ENCODE measurements at regions not wholly inside any gene's neighbourhood (a gene's known extent, or its start where the extent isn't known, plus 50 kb on each side); places are given as distances from the start of the nearest gene placed in this dataset.

DNA sequence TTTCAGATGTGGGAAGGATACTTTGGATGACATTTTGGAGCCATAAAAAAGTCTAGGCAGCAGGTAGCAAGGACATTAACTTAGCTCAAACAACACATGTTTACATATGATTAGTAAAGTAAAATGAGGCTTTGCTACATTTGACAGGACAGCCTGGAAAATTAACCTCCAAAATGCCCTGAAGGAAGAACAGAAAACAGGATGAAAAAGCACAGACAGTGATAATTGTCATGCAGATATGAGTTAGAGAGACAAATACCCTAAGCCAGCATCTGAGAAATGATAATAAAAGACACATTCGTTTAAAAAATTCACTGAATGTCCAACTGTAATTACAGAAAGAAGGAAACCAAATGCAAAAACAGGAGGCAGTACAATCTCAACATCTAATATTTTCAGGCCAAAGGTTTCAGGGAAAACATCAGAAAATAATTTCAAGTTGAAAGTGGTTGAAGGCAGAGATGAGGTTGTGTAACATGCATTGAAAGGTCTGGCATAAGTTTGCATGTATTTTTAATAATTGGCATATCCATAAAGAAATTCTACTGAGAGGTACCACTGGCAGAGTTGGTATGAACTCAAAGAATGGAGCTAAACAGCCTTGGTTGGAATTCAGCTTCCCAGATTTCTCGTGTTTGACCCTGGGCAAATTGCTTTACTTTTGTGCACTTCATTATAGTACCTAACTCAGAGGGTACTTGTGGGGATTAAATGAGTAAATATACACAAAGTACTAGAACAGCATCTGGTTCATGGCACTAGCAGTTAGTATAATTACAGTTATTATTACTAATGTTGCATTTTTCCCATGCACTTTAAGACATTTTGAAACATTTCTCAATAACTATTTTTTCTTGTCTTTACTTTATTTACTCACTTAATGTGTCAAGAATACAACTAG is 54.4 kb upstream of the MAP9 start:
- no peak for TF ChIP-seq DIDO1 (tag; IDR thresholded peaks at IDR 0.05; ENCODE audit: low read depth)
- no peak for TF ChIP-seq FOXM1 (IDR thresholded peaks at IDR 0.05; ENCODE audit: low read depth)
- TF ChIP-seq FOXM1 (CRISPR knock-in tag; IDR thresholded peaks at IDR 0.05; ENCODE audit: low read depth): no peak
- TF ChIP-seq SMAD1 (IDR thresholded peaks at IDR 0.05; ENCODE audit: low read depth, low read length, partially characterized antibody): no peak
- no peak for TF ChIP-seq TOE1 (IDR thresholded peaks at IDR 0.05; ENCODE audit: borderline replicate concordance)
- TF ChIP-seq TOE1 (CRISPR knock-in tag; IDR thresholded peaks at IDR 0.05; ENCODE audit: borderline replicate concordance, low read depth): no peak
- TF ChIP-seq CREM (IDR thresholded peaks at IDR 0.05; ENCODE audit: low read depth): no peak
- no peak for TF ChIP-seq DDX20 (tag; IDR thresholded peaks at IDR 0.05; ENCODE audit: low read depth)
- TF ChIP-seq U2AF2 (optimal IDR thresholded peaks at IDR 0.05; ENCODE audit: low read depth, low read length): no peak
- TF ChIP-seq NFATC3 (IDR thresholded peaks at IDR 0.05): no peak
- no peak for TF ChIP-seq CBFA2T3 (IDR thresholded peaks at IDR 0.05)
- TF ChIP-seq, protein P1, sequence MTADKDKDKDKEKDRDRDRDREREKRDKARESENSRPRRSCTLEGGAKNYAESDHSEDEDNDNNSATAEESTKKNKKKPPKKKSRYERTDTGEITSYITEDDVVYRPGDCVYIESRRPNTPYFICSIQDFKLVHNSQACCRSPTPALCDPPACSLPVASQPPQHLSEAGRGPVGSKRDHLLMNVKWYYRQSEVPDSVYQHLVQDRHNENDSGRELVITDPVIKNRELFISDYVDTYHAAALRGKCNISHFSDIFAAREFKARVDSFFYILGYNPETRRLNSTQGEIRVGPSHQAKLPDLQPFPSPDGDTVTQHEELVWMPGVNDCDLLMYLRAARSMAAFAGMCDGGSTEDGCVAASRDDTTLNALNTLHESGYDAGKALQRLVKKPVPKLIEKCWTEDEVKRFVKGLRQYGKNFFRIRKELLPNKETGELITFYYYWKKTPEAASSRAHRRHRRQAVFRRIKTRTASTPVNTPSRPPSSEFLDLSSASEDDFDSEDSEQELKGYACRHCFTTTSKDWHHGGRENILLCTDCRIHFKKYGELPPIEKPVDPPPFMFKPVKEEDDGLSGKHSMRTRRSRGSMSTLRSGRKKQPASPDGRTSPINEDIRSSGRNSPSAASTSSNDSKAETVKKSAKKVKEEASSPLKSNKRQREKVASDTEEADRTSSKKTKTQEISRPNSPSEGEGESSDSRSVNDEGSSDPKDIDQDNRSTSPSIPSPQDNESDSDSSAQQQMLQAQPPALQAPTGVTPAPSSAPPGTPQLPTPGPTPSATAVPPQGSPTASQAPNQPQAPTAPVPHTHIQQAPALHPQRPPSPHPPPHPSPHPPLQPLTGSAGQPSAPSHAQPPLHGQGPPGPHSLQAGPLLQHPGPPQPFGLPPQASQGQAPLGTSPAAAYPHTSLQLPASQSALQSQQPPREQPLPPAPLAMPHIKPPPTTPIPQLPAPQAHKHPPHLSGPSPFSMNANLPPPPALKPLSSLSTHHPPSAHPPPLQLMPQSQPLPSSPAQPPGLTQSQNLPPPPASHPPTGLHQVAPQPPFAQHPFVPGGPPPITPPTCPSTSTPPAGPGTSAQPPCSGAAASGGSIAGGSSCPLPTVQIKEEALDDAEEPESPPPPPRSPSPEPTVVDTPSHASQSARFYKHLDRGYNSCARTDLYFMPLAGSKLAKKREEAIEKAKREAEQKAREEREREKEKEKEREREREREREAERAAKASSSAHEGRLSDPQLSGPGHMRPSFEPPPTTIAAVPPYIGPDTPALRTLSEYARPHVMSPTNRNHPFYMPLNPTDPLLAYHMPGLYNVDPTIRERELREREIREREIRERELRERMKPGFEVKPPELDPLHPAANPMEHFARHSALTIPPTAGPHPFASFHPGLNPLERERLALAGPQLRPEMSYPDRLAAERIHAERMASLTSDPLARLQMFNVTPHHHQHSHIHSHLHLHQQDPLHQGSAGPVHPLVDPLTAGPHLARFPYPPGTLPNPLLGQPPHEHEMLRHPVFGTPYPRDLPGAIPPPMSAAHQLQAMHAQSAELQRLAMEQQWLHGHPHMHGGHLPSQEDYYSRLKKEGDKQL (CRISPR knock-in tag; IDR thresholded peaks at IDR 0.05; ENCODE audit: borderline replicate concordance): no peak
- no peak for TF ChIP-seq ZFX (CRISPR knock-in tag; IDR thresholded peaks at IDR 0.05)
- TF ChIP-seq ARNT (IDR thresholded peaks at IDR 0.05): no peak
- CTCF ChIA-PET (ENCODE audit: low intra/inter-chr PET ratio): no interaction called here
- ATAC-seq (no peak), FAIRE-seq (no peak), DNase-seq (ENCODE audit: extremely low read depth in 1 of 4, low spot score in 3 of 4) (no peak)
- Histone ChIP-seq H3K27ac (ENCODE audit: extremely low read depth, low read depth, low read length) (no peak overlapping the region), H3K4me2 (ENCODE audit: insufficient read depth, low read length) (no peak overlapping the region), H3K36me3 (ENCODE audit: control insufficient read depth, insufficient read depth, low read length) (no peaks in the 10 kb centered on the region), H3K27me3 (ENCODE audit: control insufficient read depth in 2 of 2, insufficient read depth in 2 of 2, low read length in 2 of 2) (no peaks in the 10 kb centered on the region), H3K4me1 (replicated peaks in 1 of 2; ENCODE audit: control insufficient read depth in 2 of 2, insufficient read depth in 2 of 2, low read length in 2 of 2) (no peaks in the 10 kb centered on the region), H3K79me2 (ENCODE audit: control insufficient read depth, insufficient read depth, low read length) (no peaks in the 10 kb centered on the region), H2AFZ (ENCODE audit: low read depth, low read length) (no peak overlapping the region), H3K9me3 (replicated peaks; ENCODE audit: control insufficient read depth, insufficient read depth, low read depth, low read length) (no peaks in the 10 kb centered on the region), H4K20me1 (replicated peaks; ENCODE audit: control insufficient read depth, insufficient read depth, low read length) (no peaks in the 10 kb centered on the region), H3K9me1 (ENCODE audit: control insufficient read depth, insufficient read depth, low read length) (no peaks in the 10 kb centered on the region), H3K4me3 (no peak overlapping the region), H3K9ac (ENCODE audit: insufficient read depth in 1 of 2, low read depth in 2 of 2, low read length in 2 of 2) (no peak overlapping the region)
- in situ Hi-C loops (cut with MboI) (no loop called here), intact Hi-C loops (cut with micrococcal nuclease) (no loop called here)
- WGBS (ENCODE audit: insufficient coverage, low coverage, missing lambda C conversion rate): 4% methylated on average over 2 of the region's 2 CpGs
- POLR2A ChIA-PET: no interaction called here
- no TSS peak for BruUV-seq (replicated peaks)

Measured in K562 (cell line).